Activated gamma-delta T cell treated with Interleukin-2 at 50 U/mL for 16 hours (primary cell): ENCODE measurements at regions not wholly inside any gene's neighbourhood (a gene's known extent, or its start where the extent isn't known, plus 50 kb on each side); places are given as distances from the start of the nearest gene placed in this dataset.

Experiments
- DNase-seq: peaks from one replicate; pipeline ENCODE4 v3.0.0-alpha.2; 2020

GRCh38 chr3:8442993-8443650 lies 58.5 kb upstream of the LMCD1 start:
- DNase-seq = no peak

GRCh38 chr3:8443829-8444791 lies 57.5 kb upstream of the LMCD1 start:
- no peak for DNase-seq

- DNase-seq = no peak
These were observed 56.7 kb upstream of the LMCD1 start for GRCh38 chr3:8444883-8445282.

DNA sequence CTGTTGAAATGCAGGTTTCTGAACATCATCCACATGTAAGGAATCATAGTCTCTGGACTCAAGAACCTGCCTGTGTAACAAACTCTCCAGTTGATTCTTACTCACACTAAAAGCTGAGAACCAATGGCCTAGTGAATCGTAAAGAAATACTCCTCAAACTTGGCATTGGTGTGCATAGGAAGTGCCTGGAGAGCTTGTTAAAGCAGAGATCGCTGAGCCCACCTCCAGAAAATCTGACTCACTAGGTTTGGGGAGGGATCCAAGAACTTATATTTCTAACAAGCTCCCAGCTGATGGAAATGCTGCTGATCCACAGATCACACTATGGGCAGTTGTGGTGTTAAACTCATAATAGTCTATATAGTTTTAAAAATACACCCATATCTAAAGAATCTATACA lies 55.8 kb upstream of the LMCD1 start:
- no peak for DNase-seq

GRCh38 chr3:8446845-8447244 lies 54.8 kb upstream of the LMCD1 start:
- no peak for DNase-seq

GRCh38 chr3:8450618-8451017 lies 51.0 kb upstream of the LMCD1 start:
- no peak for DNase-seq

GRCh38 chr3:8451696-8452095 lies 49.9 kb upstream of the LMCD1 start:
- no peak for DNase-seq
